Transverse colon (tissue), 3 donors: ENCODE measurements at regions not wholly inside any gene's neighbourhood (a gene's known extent, or its start where the extent isn't known, plus 50 kb on each side); places are given as distances from the start of the nearest gene placed in this dataset.

ENCODE experiments used
- CTCF ChIP-seq, 5 experiments: fragments of 200-600 bp in 3 of 5; fragments of 450-650 bp in 2 of 5; sonication (generic) in 3 of 5; IDR thresholded peaks; 1 replicate in 2 of 5; 2 replicates in 3 of 5; pipeline ENCODE4 v1.5.1; 2016 to 2017; ENCODE audit warnings: antibody characterized with exemption in 5 of 5, inconsistent platforms in 3 of 5, mild to moderate bottlenecking in 2 of 5, moderate library complexity in 1 of 5
- POLR2A ChIP-seq: fragments of 450-650 bp; IDR thresholded peaks from one replicate; pipeline ENCODE4 v1.6.1; 2016; ENCODE audit warnings: antibody characterized with exemption, mild to moderate bottlenecking, moderate library complexity

- TF ChIP-seq POLR2A: no peak
- no peak for TF ChIP-seq CTCF (IDR thresholded peaks at IDR 0.05)
Observed at GRCh38 chr11:22467741-22468140, 129.6 kb downstream of the SLC17A6 start.
